Fibroblast of lung (primary cell): ENCODE measurements at regions not wholly inside any gene's neighbourhood (a gene's known extent, or its start where the extent isn't known, plus 50 kb on each side); places are given as distances from the start of the nearest gene placed in this dataset.

Experiments used
- CTCF ChIP-seq, 2 donors: IDR thresholded peaks in 1 of 2; conservative IDR thresholded peaks in 1 of 2; 1 replicate in 1 of 2; 2 replicates in 1 of 2; pipeline ENCODE4 v1.5.1; 2011 to 2012; ENCODE audit warnings: low read length in 2 of 2, control low read depth in 1 of 2, inconsistent platforms in 1 of 2, low read depth in 1 of 2, mild to moderate bottlenecking in 1 of 2
- EZH2 ChIP-seq: IDR thresholded peaks from 2 replicates; pipeline ENCODE4 v1.5.1; 2012; ENCODE audit warnings: low read length, control low read depth, mild to moderate bottlenecking; ENCODE audit errors: missing control alignments

DNA sequence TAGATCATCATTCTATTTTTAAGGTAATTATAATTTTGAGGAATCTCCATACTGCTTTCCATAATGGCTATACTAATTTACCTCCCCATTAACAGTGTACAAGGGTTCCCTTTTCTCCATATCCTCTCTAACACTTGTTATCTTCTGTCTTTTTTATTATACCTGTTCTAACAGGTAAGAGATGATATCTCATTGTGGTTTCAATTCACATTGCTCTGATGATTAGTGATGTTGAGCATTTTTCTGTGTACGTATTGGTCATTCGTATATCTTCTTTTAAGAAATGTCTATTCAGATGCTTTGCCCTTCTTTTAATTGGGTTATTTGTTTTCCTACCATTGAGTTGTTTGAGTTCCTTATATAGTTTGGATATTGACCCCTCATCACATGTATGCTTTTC is 81.6 kb upstream of the SCAF8 start:
- TF ChIP-seq EZH2 (no peak), CTCF (conservative IDR thresholded peaks at IDR 0.05 in 1 of 2, IDR thresholded peaks at IDR 0.05 in 1 of 2; ENCODE audit: low read depth in 1 of 2, low read length in 2 of 2) (no peak)
